ENCODE measurements at regions not wholly inside any gene's neighbourhood (a gene's known extent, or its start where the extent isn't known, plus 50 kb on each side); places are given as distances from the start of the nearest gene placed in this dataset.
"Not testable (repeated sequence)": the region's sequence is repeated elsewhere in the genome, so short reads cannot be mapped to it uniquely, and the experiment has no call there.

- no peak for DNase-seq (ENCODE audit: low spot score)
- intact Hi-C loops (cut with DNase I), result no loop called here
These were observed 184.9 kb upstream of the WDFY3 start for GRCh38 chr4:85151371-85151770.

DNA sequence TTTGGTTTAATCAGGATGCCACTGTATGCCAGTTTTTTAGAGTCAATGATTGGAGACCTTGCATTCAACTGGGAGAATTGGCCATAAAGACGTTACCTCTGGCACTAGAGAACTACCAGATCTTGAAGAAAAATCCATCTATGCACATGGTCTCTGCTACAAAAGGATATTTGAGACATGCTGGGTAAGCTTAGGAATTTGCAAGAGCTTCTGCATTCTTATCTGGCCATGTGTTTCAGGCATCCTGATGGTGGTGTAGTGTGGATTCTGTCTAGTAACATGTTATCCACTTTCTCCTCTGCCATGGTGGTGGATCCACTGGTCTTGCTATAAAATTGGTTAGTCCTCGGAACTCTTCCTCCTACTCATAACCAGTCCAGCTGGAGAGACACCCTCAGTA, 185.3 kb upstream of the WDFY3 start:
- DNase-seq (ENCODE audit: low spot score), result no peak
- intact Hi-C loops (cut with DNase I), result no loop called here

- intact Hi-C loops (cut with DNase I), result no loop called here
- no peak for DNase-seq (ENCODE audit: low spot score)
These were observed 186.0 kb upstream of the WDFY3 start for GRCh38 chr4:85152480-85152879.

DNA sequence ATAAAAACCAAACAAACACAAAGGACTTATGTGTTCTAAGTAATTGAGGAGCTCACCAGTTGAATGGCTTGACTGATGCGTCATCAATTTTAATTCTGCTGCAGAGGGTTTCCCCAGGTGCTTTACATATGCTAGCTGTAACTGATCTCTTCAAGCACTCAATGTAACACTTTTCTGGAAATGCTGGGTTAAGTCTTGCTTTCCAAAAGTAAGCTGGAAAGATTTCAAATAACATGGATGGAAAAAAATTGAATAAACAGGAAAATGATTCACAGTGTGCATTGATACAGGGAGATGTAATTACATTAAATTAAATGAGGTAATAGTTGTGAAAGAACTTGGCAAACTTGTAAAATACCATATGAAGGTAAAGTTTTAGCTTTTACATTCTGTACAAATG, 186.7 kb upstream of the WDFY3 start:
- DNase-seq (ENCODE audit: low spot score), result no peak
- intact Hi-C loops (cut with DNase I), result no loop called here

GRCh38 chr4:85154591-85154990, 188.1 kb upstream of the WDFY3 start:
- intact Hi-C loops (cut with DNase I), result no loop called here
- DNase-seq (ENCODE audit: low spot score), result no peak

GRCh38 chr4:85165808-85166207, 199.3 kb upstream of the WDFY3 start:
- intact Hi-C loops (cut with DNase I), result no loop called here
- DNase-seq (ENCODE audit: low spot score), result no peak

DNA sequence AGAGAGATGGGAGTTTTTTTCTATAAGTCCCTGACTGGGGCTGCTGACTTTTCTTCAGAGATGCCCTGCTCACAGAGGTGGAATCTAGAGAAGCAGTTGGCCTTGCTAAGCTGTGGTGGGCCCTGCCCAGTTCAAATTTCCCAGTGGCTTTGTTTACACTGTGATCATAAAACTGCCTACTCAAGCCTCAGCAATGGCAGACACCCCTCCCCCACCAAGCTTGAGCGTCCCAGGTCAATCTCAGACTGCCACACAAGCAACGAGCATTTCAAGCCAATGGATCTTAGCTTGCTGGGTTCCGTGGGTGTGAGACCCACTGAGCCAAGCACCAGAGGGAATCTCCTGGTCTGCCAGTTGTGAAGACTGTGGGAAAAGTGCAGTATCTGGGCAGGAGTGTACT, 199.8 kb upstream of the WDFY3 start:
- DNase-seq (ENCODE audit: low spot score), result no peak
- intact Hi-C loops (cut with DNase I), result no loop called here

DNA sequence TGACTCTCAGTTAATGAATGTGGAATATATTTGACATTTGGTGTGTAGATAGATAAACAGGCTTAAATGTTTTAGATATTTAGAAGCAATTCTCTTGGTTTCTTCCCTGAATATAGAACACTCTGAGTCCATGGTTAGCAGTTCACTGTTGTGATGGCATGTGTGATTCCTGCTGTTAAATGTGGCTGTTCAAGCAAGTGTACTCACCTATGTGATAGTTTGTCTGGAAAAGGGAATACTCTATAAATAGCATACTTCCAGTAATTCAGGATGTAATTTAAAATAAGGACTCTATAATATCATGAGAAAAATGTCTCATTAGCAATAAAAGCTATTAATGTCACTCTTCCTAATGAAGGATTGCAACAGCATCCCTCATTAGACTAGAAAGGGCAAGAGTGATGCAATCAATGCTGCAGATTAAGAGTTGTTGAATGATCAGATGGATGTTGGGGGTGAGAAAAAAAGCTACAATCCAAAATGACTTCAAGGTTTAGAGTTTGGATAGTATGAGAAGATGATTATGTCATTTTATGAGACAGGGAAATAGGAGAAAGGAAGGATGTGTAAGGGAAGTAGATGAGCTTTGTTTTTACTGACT, 201.8 kb upstream of the WDFY3 start:
- intact Hi-C loops (cut with DNase I), result no loop called here
- no peak for DNase-seq (ENCODE audit: low spot score)

GRCh38 chr4:85170241-85170640, 203.8 kb upstream of the WDFY3 start:
- no peak for DNase-seq (ENCODE audit: low spot score)
- intact Hi-C loops (cut with DNase I), result no loop called here

- no peak for DNase-seq (ENCODE audit: low spot score)
- intact Hi-C loops (cut with DNase I), result no loop called here
These were observed 208.7 kb upstream of the WDFY3 start for GRCh38 chr4:85175190-85175589.

DNA sequence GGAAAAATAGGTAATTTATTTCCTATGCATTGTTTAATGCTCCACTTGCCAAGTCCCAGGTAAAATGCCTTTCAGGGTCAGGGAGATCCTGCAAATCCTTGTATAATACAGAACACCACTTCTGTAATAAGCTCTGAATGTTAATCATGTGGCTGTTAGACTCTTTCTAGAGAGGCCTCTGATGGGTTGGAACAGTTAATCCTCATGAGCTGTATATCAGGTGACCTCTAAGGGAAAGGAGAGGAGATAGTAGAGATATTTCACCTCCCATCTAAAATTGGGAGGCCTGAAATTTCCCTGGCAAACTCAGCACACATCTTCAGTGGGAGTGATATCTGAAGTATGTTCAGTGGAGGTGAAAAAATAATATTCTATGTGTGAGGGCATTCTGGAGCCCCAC, 210.6 kb upstream of the WDFY3 start:
- no peak for DNase-seq (ENCODE audit: low spot score)
- intact Hi-C loops (cut with DNase I), result no loop called here

DNA sequence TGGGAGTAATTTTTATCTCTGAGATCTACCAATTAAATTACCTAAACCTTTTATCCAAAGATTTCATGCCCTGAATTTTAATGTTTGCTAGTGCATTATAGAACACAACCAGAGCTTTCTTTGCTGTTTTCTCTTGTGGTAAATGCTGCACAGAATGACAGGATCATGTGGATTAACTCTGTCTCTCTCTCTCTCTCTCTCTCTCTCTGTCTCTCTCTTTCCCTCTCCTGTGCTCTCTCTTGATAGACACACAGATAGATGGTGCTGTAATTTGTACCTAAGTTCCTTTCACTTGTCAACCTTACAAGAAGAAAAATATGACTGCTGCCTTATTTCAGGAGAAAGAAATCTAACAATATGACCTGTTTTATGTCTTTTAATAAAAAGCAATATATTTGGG, 211.2 kb upstream of the WDFY3 start:
- no peak for DNase-seq (ENCODE audit: low spot score)
- intact Hi-C loops (cut with DNase I), result no loop called here

DNA sequence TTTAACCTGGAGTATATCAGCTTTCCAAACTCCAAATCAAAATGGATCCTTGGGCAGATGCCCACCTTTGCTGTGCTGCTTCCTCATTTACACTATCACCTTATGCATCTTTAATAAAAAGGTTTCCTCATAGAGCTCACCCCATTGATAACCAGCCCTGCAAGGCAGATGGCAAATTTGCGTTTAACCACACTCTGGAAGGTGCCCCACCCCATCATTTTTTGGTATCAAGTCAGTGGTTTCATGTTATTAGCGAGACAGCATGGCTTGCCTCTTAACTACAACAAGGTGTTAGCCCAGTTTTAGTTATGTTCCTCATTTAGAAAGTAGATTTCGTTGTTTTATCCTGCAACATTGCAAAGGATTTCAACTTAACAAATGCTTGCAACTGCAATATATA, 214.0 kb upstream of the WDFY3 start:
- intact Hi-C loops (cut with DNase I), result no loop called here
- DNase-seq (ENCODE audit: low spot score), result no peak

GRCh38 chr4:85187106-85187505, 220.6 kb upstream of the WDFY3 start:
- intact Hi-C loops (cut with DNase I), result no loop called here
- DNase-seq (ENCODE audit: low spot score), result no peak

DNA sequence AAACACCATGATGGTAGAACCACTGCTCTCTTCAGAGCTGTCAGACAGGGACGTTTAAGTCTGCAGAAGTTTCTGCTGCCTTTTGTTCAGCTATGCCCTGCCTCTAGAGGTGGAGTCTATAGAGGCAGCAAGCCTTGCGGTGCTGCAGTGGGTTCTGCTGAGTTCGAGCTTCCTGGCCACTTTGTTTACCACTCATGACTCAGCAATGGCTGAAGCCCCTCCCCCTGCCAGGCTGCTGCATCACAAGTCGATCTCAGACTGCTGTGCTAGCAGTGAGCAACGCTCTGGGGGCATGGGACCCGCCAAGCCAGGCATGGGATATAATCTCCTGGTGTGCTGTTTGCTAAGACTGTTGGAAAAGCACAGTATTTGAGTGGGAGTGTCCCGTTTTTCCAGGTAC, 229.5 kb upstream of the WDFY3 start:
- intact Hi-C loops (cut with DNase I); DNase-seq (ENCODE audit: low spot score): not testable (repeated sequence)

- intact Hi-C loops (cut with DNase I), result no loop called here
- no peak for DNase-seq (ENCODE audit: low spot score)
These were observed 233.6 kb upstream of the WDFY3 start for GRCh38 chr4:85200106-85200505.

DNA sequence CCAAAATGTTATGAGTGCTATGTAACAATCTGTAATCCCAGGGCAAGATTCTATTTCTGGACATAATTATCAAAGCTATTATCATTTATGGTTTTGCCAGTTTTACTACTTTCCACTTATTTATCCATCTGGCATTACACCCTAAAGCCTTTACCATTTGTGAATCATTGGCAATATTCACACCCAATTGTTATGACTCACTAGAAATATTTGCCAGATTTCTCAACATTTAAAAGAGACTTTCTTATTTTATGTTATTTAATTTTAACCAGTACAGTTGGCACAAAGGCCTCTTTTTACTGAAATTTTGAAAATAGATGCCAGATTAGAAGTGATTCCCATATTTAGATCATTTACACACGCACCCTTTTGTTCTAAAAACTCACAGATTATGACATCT, 242.7 kb upstream of the WDFY3 start:
- DNase-seq (ENCODE audit: low spot score), result no peak
- intact Hi-C loops (cut with DNase I), result no loop called here

- no peak for DNase-seq (ENCODE audit: low spot score)
- intact Hi-C loops (cut with DNase I), result no loop called here
These were observed 243.9 kb upstream of the WDFY3 start for GRCh38 chr4:85210353-85210752.

- intact Hi-C loops (cut with DNase I); DNase-seq (ENCODE audit: low spot score): not testable (repeated sequence)
These were observed 250.1 kb upstream of the WDFY3 start for GRCh38 chr4:85216571-85216970.

- no peak for DNase-seq (ENCODE audit: low spot score)
- intact Hi-C loops (cut with DNase I), result no loop called here
These were observed 252.3 kb upstream of the WDFY3 start for GRCh38 chr4:85218756-85219155.

DNA sequence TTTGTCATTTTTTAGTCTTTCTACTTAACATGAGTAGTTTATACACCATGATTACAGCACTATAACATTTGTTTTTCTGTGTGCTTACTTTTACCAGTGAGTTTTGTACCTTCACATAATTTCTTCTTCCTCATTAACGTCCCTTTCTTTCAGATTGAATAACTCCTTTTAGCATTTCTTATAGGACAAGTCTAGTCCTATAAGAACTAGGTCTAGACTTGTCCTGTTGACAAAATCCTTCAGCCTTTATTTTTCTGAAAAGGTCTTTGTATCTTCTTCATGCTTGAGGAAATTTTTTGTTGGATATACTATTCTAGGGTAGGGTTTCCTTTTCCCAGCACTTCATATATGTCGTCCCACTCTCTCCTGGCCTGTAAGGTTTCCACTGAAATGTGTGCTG, 253.3 kb upstream of the ARHGAP24 start:
- intact Hi-C loops (cut with DNase I), result no loop called here
- DNase-seq (ENCODE audit: low spot score), result no peak

DNA sequence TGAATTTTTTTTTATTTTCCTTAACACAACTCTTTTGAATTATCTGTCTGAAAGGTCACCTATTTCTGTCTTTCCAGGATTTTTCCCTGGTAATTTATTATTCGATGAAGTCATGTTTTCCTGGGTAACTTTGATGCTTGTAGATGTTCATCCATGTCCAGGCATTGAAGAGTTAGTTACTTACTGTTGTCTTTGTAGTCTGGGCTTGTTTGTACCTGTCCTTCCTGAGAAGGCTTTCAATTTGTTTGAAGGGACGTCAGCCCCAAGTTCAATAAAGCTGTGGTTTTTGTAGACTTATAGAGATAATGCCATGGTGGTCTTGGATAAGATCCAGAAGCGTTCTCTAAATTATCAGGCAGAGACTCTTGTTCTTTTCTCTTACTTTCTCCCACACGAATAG, 252.4 kb upstream of the ARHGAP24 start:
- intact Hi-C loops (cut with DNase I), result no loop called here
- no peak for DNase-seq (ENCODE audit: low spot score)

Measured in cardiac septum (tissue), 1 donor.